DMS 273 treated with DMSO at 0.1 percent for 48 hours (cell line): ENCODE measurements at regions not wholly inside any gene's neighbourhood (a gene's known extent, or its start where the extent isn't known, plus 50 kb on each side); places are given as distances from the start of the nearest gene placed in this dataset.
A peak's percentile ranks its signal among the peaks of the same experiment; 100 is the strongest.

ENCODE experiments used
- DNase-seq: peaks from one replicate; lab custom pipeline; 2025; lab: John Stamatoyannopoulos, UW

DNA sequence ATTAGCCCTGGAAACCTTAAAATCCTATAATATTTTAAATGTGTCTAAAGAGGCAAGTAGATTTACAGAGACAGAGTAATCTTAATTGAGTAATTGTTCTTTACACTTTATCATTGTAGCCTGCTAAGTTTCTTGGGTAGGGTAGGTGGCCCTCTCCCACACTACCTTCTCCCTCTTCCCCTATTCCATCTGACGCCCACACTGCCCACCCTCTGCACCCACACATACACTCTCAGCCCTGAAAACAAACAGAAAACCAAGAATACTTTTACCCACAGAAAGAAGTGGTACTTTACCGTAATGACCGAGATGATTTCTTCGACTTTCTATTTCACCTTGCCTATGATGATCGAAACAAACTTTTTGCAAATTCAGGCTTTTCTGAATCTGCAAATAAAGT, 320.4 kb upstream of the OBI1 start:
- DNase-seq = no peak

GRCh38 chr13:78978381-78978998, 319.5 kb upstream of the OBI1 start:
- peak; percentile 14 for DNase-seq

DNA sequence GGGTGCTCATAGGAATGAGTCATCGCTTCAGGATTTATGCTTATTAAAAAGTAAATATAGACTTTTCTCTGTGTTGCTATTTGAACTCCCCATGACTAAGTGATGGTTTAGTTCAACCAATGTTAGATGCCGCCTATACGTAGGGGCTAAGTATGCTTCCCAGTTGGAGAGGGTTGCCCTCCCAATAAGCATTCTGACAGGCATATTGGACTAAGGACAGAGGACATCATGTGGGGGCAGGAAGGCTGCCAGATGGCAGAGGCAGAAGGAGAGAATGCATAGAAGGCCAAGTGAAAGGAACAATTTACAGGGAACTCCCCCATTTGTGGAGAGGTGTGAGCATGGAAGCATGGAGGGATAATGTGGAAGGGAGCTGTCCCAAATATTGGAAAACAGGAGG, 318.4 kb upstream of the OBI1 start:
- DNase-seq = peak; percentile 22

DNA sequence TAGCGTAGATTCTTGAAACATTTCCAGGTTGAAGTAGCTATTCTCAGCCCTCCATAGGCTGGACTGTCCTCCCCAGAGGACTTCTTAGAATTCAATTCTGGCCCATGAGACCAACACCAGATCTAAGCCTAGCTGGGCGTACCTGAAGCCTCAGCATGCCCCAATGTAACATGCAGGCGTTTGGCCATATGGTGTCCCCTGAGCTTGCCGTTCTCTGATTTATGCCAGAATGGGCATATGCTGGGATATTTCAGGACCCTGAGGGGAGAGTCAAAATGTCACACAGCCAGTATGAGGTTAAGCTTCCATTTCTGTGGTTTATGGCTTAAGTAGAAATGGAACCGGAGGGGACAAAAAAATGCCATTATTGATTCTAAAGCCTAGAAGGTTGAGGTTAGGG, 317.7 kb upstream of the OBI1 start:
- DNase-seq = peak; percentile 58

DNA sequence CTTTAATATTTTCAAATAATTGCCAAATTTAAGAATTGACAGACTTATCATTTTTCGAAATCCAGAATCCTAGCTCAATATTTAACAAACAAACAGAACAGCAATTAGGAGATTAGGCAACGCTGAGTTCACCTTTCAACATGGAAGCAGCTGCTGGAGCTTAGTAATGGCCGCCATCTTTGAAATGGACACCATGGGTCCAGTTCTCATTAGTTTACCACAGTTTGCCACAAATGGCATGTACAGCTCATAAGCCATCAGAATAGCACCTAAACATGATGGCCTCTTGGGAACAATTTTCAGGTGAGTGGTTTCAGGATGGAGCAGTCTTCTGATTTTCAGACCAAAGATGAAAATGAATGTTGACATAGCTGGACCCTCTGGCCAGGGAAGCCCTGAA, 313.6 kb upstream of the OBI1 start:
- DNase-seq = no peak

DNA sequence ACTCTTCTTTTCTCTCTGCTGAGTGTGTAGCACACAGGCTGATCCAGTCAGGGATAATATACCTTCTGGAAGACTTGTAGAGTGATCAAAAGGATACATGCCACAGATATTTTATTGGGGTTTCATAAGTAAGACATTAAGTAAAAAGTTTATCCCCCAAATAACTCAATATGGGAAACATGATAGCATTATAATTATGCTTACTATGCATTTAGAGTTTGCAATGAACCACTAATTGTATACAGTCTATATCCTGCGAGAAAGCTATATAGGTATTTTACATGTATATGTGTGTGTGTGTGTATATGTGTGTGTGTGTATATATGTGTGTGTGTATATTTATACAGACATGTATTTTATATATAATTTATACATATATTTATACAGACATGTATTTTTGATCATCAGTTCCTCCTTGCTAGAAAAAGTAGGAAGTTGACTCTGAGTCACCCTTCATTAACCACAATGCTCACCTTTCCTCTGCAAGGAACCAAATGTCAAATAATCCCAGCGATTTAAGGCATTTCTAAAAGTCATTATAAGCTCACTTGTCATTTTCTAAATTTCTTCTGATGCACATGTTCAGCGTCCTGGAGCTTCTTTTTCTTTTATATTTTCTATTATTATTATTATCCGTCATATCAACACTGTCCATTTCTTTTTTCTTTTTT, 312.5 kb upstream of the OBI1 start:
- DNase-seq = no peak

GRCh38 chr13:78960881-78961280, 301.9 kb upstream of the OBI1 start:
- no peak for DNase-seq

GRCh38 chr13:78958006-78958405, 299.1 kb upstream of the OBI1 start:
- DNase-seq = no peak

- no peak for DNase-seq
These were observed 281.6 kb upstream of the OBI1 start for GRCh38 chr13:78940455-78941130.

DNA sequence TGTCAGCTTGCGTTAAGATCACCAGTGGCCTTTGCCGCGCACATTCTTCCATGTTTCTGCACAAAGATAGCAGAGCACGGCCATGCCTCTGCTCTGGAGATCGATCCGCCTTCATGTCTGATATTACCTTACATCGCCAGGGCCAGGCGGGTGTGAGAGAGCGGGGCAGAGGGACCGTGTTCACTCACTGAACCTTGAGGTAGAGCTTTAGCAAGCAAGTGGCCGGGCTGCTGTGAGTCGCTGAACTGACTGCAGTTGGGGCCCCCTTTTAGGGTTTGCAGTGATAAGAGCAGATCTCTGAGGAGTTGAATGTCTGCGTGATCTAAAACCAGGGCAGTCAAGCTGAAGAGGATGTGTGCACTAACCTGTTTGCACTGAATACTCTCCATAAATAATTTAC, 275.4 kb upstream of the OBI1 start:
- DNase-seq = no peak

- no peak for DNase-seq
These were observed 256.1 kb upstream of the OBI1 start for GRCh38 chr13:78915015-78915414.

DNA sequence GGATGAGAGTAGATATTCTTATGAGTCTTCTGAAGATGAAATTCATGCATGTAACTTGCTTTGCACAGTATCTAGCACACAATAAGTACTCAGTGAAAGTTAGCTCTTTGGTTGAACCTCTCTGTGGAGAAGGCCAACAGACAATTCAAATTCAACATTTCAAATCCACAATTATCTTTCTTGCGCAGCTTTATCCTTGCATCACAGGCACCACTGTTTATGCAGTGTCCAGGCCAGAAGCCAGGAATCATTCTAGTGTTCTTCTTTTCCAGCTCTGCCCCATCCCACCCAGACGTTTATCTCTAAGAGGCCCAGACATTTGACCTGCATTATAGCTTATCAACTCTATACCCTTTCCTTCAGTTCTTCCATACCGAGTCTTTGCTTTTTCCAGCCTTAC, 254.7 kb upstream of the OBI1 start:
- DNase-seq = no peak

- DNase-seq = no peak
These were observed 251.2 kb upstream of the OBI1 start for GRCh38 chr13:78910147-78910546.

DNA sequence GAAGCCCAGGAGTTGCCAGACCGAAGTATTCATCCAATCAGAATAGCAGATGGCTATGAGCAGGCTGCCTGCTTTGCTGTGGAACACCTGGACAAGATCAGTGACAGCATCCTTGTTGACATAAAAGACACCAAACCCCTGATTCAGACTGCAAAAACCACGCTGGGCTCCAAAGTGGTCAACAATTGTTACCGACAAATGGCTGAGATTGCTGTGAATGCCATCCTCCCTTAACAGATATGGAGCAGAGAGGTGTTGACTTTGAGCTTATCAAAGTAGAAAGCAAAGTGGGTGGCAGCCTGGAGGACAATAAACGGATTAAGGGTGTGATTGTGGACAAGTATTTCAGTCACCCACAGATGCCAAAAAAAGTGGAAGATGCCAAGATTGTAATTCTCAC, 250.3 kb upstream of the OBI1 start:
- DNase-seq = no peak

- DNase-seq = no peak
These were observed 248.1 kb upstream of the OBI1 start for GRCh38 chr13:78907006-78907405.

GRCh38 chr13:78897200-78897599, 238.2 kb upstream of the OBI1 start:
- no peak for DNase-seq

GRCh38 chr13:78884571-78884970, 225.6 kb upstream of the OBI1 start:
- DNase-seq = no peak

DNA sequence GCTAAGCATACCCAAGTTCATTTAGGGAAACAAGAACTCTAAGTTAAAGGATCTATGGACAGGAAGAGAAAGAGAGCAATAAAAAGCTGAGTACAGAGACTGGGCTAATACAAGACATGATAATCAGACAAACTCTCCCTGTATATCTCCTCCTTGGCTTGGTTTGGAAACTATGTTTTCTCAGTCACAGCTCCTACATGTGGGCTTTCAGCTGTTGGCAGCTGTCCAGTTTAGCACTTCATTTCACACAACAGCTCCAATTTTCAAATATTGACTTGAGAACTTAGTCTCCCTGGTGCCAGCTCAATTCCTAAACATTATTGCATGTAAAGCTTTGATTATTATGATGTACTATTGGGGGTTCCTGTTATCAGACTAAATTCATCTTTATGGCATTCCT, 222.8 kb upstream of the OBI1 start:
- DNase-seq = no peak

GRCh38 chr13:78881054-78881453, 222.1 kb upstream of the OBI1 start:
- no peak for DNase-seq

GRCh38 chr13:78876915-78877549, 218.1 kb upstream of the OBI1 start:
- no peak for DNase-seq

DNA sequence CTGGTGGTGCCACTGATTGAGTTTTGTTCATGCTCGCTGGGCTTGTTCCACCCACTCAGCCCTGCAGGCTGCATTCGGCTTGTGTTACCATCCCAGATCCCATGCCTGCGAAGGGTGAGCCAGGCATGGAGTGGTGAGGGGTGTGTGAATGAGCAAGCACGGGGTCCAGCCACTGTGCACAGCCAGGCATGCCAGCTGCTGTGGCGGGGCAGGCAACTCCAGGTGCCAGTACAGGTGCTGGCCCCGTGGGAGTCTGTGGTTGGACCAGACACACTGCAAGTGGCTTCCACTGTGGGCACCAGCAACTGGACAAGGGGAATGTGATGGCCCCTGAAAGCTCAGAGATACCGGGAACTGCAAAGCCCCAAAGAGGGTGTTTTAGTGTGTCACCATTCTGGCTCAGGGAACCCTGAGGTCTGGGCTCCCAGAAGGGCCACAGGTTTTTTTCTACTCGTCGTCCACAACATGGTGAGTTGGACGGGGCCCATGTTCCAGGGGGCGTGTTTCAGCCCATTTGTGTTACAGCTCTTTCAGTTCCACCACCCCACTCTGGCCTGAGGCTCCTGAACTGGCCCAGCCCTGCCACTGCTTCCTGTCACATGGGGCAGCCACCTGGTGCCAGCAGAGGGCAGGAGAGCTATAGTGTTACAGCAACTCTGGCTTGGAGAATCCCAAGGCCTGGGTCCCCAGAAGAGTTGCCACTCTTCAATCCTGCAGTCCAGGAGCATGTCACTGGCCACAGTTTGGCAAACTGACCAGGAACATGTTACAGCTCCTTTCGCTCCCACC, 217.0 kb upstream of the OBI1 start:
- no peak for DNase-seq

DNA sequence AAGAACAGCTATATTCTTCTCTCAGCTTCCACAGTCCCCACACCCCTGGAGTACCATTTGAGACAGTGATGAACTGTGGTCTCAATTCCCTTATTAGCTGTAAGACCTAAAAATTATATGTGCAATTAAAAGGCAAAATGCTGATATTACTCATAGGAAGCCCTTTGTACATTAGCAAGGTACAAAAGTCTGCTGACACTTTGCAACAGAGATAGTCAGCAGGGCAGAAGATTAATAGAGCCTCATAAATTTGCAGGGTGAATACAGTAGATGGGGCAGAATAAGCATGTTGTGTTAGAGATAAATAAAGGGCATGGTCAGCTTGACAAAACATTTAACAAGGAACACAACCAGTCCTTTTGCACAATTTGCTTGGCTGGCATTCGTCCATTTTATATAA, 210.0 kb upstream of the OBI1 start:
- DNase-seq = no peak
